CD4-positive, alpha-beta T cell treated with Interleukin-1 beta for 1 hour (primary cell): ENCODE measurements at regions not wholly inside any gene's neighbourhood (a gene's known extent, or its start where the extent isn't known, plus 50 kb on each side); places are given as distances from the start of the nearest gene placed in this dataset.
"Not testable (repeated sequence)": the region's sequence is repeated elsewhere in the genome, so short reads cannot be mapped to it uniquely, and the experiment has no call there.

Source experiments
- DNase-seq, 2 donors: peaks; one replicate each; pipeline ENCODE4 v3.0.0-alpha.2; 2020 to 2022

GRCh38 chr5:29208024-29208423, 1985.5 kb upstream of the CDH6 start:
- no peak for DNase-seq

DNA sequence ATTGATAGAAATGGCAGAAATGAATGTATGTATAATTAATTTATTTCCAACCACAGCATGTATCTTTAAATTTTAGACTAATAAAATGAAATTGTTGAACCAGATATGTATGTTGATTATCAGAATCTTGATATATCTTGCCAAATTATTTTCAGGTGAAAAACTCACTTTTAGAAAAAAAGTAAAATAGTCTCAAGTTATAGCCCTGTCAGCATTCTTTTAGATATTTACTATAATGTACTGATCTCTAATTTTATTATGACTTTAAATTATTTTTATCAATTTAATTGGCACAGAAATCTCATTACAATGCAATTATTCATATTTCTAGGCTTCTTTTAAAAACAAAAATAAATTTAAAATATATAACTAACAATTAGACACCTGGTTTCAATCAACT, 1990.4 kb upstream of the CDH6 start:
- no peak for DNase-seq

DNA sequence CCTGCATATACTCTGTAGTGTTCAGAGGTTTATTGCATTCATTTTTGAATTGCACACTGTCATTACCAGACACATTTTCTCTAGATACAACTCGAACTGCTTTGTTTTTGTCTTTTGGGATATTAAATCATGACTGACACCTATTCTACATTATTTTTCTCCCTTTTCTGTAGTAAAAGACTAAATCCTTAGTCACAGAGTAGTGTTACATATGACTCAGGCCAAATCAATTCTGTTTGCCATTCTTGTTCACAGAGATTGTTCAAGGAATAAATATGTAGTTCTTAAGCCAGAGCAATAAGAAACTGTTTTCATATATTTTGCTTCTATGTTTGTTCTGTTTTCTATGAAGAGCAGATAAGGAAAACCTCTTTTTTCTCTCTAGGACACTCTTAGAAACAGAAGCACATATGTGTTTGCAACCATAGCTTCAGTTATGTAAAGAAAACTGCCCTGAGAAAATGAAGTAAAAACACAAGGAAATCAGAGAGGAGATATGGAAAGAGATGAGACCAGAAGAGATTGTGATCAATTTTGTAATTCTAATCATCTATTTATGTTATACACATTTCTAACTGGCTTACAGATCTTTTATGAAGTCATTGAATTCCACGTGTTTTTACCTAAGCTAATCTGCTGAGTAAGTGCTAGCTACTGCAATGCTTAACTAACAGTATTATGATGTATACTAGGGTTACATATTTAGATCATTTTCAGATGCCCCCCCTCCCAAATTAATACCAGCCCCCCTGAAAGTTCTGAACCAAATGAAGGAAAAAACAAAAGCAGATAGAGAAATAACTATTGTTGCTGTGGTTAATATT, 1995.6 kb upstream of the CDH6 start:
- no peak for DNase-seq

DNA sequence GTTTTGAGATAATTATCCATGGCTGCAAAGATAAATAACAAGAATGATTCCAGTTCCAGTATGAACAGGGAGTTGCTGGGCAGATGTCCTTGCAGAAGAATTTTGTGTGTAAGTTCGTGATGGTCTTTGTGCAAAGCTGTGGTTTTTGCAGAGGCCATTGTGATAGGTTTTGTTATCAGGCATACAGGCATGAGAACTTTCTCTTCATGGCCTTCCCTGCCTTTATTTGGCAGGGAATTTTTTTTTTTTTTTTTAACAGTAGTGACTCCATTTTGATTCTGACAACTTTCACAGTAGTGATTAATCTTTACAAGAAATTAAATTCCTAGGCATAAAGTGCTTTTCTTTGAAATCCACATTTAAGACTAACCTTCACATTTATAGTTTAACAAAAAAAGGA, 1999.5 kb upstream of the CDH6 start:
- DNase-seq = no peak

- not testable (repeated sequence) for DNase-seq
These were observed 2002.0 kb upstream of the CDH6 start for GRCh38 chr5:29191269-29192048.

GRCh38 chr5:29190398-29190797, 2003.1 kb upstream of the CDH6 start:
- DNase-seq = not testable (repeated sequence)

- not testable (repeated sequence) for DNase-seq
These were observed 2007.1 kb upstream of the CDH6 start for GRCh38 chr5:29186380-29186779.

- DNase-seq = no peak
These were observed 2007.9 kb upstream of the CDH6 start for GRCh38 chr5:29185558-29185957.

DNA sequence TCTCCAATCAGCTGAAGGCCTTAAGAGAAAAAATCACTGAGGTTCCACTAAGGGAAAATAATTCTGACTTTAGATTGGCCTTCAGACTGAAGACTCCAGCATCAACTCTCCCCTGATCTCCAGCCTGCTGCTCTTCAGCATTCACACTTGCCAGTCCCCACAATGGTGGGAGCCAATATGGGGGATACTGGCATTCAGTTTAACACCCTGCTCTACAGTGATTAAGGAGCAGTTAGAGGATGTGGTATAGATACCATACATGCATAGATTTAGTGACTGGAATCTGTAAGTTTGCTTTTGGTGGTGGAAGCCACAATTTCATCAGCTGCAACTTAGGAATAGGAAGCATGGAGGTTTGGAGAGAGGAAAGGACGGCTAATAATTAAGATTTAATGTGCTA, 2017.7 kb upstream of the CDH6 start:
- no peak for DNase-seq

DNA sequence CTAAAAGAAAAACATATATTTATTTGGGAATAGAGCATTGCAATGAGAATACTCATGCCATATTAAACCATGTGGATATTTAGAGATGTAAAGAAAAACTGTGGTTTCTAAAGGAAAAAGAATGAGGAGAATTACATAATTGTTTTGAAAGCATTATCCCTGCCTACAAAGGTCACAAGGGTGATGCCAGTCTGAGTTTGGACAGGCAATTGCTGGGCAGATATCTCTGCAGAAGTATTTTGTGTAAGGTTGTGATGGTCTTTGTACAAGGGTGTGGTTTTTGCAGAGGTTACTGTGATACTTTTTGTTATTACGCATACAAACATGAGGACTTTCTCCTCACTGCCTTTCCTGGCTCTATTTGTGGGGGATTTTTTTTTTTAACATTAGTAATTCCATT, 2022.9 kb upstream of the CDH6 start:
- DNase-seq = no peak

DNA sequence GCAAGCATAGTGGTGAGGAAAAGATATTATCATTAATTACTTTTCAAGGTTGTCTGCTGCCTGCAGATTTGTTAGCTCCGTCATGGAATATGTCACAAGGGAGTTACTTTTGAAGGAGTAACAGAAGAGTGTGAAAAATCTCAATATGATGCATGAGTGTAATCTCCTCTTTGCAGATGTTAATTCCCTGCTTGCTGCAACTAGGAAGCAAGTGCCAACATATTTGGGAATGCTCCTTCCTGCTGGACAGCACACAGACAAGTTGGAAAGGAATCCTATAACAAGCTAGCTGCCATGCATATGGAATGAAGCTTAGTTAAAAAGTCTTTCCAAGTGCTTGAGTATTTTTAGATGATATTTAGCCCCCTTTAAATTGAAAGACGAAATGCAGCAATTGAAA, 2023.6 kb upstream of the CDH6 start:
- DNase-seq = no peak

DNA sequence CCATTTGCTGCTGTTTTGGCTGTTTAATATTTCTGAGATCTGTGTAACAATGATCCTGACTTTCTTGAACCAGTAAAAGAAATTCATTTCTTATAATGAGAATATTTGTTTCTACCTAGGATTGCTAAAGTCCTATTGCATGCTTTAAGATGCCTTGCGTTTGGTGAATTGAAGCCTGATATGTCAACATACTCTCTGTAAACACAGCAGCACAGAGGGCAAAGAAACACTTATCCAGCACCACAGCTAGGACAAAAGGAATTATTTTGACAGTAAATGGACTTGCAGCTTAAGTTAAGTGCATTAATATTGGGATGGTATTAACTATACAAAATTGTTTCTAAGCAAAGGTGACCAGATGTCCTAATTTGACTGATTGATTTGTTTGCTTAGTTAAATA, 2031.2 kb upstream of the CDH6 start:
- no peak for DNase-seq

DNA sequence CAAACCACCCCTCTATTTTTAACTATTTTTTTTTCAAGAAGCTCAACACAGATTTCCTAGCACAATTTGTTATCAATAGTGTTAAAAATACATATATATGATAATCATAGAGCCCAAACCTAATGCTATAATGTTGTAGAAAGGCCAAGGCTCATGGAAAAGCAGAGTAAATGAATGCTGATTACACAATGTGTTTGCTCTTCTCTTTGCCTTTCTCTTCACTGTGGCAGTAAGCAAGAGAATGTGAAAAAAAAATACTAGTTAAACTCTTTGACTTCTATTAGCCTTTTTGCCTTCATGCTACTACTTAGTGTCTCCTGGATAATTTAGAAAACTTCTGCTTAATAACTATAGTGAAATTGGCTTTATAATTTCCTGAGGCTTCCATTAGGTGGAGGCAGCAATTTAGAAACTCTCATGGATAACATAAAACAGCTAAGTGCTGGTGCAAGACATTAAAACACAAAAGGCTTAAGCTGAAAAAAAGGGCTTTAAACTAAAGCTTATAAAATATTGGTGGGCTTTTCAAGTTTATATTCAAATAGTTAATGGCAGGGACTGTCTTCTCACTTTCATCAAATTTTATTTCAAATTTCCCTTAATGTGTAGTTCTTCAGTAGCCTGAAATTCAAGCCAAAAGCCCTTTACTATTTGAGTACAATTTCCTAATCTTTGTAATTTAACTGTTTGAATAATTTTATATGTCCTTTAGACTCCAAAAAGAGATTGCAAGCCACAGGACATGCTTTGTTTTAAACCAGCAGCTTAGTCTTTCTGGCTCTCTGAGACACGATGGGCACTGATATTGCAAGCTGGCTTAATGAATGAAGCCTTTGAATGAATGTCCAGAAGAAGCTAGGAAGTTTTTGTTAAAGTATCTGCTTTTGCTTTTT, 2031.8 kb upstream of the CDH6 start:
- no peak for DNase-seq

- DNase-seq = no peak
These were observed 2035.5 kb upstream of the CDH6 start for GRCh38 chr5:29157975-29158374.

DNA sequence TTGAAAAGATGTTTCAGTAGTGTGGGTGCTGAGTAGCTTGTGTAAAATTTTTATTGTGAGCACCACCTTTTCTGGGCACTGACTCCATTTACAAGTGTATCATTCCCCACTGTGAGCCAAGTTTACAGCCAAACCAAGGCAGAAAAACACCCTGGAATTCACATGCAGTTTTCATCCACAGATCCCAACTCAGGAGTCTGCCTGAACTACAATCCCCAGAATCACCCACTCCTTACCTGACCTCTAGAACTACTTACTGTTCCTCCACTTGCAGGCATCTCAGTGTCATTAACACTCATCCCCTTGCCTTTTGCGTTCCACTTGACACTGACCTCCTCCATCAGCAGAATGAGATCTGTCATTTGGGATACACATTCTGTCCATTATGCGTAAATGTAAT, 2042.6 kb upstream of the CDH6 start:
- no peak for DNase-seq

- DNase-seq = no peak
These were observed 2044.9 kb upstream of the CDH6 start for GRCh38 chr5:29148581-29148980.

DNA sequence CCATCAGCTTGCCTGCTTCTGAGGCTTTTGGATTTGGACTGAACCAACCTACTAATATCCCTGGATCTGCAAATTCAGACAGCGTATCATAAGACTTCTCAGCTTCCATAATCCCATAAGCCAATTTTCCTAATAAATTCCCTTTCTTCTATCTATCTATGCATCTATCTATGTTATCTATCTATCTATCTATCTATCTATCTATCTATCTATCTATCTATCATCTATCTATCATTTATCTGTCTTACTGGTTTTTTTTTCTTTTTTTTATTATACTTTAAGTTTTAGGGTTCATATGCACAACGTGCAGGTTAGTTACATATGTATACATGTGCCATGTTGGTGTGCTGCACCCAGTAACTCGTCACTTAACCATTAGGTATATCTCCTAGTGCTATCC, 2045.4 kb upstream of the CDH6 start:
- no peak for DNase-seq

GRCh38 chr5:29143266-29143665, 2050.2 kb upstream of the CDH6 start:
- DNase-seq = no peak

DNA sequence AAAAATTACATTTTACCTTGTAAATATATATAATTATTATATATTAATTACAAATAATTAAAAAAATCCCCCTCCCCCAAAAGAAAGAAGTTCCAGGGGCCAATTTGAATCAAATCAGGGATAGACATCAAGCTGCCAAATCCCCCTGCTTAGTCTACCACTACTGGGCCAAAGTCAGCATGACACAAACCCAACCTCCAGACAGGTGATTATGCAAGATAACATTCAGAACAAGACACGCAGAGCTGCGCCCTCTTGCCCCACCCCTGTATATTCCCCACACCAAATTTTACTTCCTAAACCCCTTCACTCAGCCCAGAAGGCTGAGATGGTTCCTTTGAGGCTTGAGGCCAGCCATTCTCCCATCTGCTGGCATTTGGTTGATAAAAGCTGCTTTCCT, 2059.1 kb upstream of the CDH6 start:
- DNase-seq = no peak

- DNase-seq = no peak
These were observed 2062.2 kb upstream of the CDH6 start for GRCh38 chr5:29131285-29131684.

DNA sequence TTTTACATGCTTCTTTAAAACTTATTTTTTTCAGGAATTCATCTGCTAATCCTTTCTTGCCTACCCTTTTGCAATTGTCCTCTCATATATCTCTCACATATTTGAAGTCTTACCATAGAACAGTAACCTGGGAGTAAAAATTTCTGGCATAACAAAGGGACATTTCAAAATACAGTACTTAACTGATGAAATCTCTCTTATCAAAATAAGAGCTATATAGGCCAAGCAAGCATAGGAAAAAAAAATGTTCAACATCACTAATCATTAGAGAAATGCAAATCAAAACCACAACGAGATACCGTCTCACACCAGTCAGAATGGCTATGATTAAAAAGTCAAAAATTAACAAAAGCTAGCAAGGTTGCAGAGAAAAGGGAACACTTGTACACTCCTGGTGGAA, 2062.7 kb upstream of the CDH6 start:
- DNase-seq = no peak

GRCh38 chr5:29127524-29128156, 2065.8 kb upstream of the CDH6 start:
- not testable (repeated sequence) for DNase-seq

GRCh38 chr5:29126462-29126861, 2067.0 kb upstream of the CDH6 start:
- DNase-seq = not testable (repeated sequence)
